ENCODE measurements at regions not wholly inside any gene's neighbourhood (a gene's known extent, or its start where the extent isn't known, plus 50 kb on each side); places are given as distances from the start of the nearest gene placed in this dataset.

- Histone ChIP-seq H3K4me1 (ENCODE audit: low read length) (peaks cover 42% of the 10 kb centered on the region), H3K4me3 (ENCODE audit: low read length) (no peak overlapping the region), H3K9ac (ENCODE audit: low read length) (no peak overlapping the region), H3K79me2 (ENCODE audit: low read length) (no peaks in the 10 kb centered on the region), H3K27me3 (ENCODE audit: low read depth, low read length) (no peaks in the 10 kb centered on the region), H3K9me3 (ENCODE audit: insufficient read depth, low read length) (no peaks in the 10 kb centered on the region), H2AFZ (ENCODE audit: low read depth, low read length) (no peak overlapping the region), H3K4me2 (ENCODE audit: low read length) (no peak overlapping the region), H3K36me3 (replicated peaks; ENCODE audit: low read depth, low read length) (no peaks in the 10 kb centered on the region), H4K20me1 (ENCODE audit: insufficient read depth, low read length) (no peaks in the 10 kb centered on the region), H3K27ac (ENCODE audit: low read length) (no peak overlapping the region)
- TF ChIP-seq CTCF (IDR thresholded peaks at IDR 0.05; ENCODE audit: low read depth, low read length): no peak
- no peak for TF ChIP-seq EZH2phosphoT487 (IDR thresholded peaks at IDR 0.05; ENCODE audit: low read depth)
These were observed 262.7 kb downstream of the ETS1 start for GRCh38 chr11:128324531-128325141.

DNA sequence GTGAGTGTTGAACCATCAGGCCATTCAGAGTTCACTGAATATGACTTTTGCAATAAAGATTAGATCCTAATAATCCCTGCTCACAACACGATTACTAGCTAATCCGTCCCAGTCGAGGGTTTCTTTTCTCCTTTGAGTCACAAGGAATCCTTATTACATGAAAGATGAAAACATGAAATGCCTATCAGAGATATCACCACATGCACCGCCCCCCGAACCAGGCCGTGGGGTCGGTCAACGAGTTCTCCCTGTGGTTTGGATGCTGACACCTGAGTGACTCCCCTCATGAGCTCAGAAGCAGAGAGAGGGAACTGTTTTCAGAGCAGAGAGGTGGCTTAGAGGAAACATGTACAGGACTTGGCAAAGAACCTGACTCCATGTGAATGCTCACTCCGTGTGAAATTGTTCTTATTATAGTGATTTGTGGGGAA, 263.3 kb downstream of the ETS1 start:
- H3K36me3 ChIP-seq (replicated peaks; ENCODE audit: low read depth, low read length): no peaks in the 10 kb centered on the region
- no peaks in the 10 kb centered on the region for H3K9me3 ChIP-seq (ENCODE audit: insufficient read depth, low read length)
- H3K27ac ChIP-seq (ENCODE audit: low read length): no peak overlapping the region
- H3K4me2 ChIP-seq (ENCODE audit: low read length): no peak overlapping the region
- no peaks in the 10 kb centered on the region for H3K79me2 ChIP-seq (ENCODE audit: low read length)
- no peak for TF ChIP-seq CTCF (IDR thresholded peaks at IDR 0.05; ENCODE audit: low read depth, low read length)
- TF ChIP-seq EZH2phosphoT487 (IDR thresholded peaks at IDR 0.05; ENCODE audit: low read depth): no peak
- no peak overlapping the region; the same call in 1 of the 2 replicates for H2AFZ ChIP-seq (ENCODE audit: low read depth, low read length)
- no peaks in the 10 kb centered on the region for H3K27me3 ChIP-seq (ENCODE audit: low read depth, low read length)
- H4K20me1 ChIP-seq (ENCODE audit: insufficient read depth, low read length): no peaks in the 10 kb centered on the region
- no peak overlapping the region for H3K4me3 ChIP-seq (ENCODE audit: low read length)
- H3K9ac ChIP-seq (ENCODE audit: low read length): no peak overlapping the region
- peaks cover 47% of the 10 kb centered on the region for H3K4me1 ChIP-seq (ENCODE audit: low read length)

- peaks cover 54% of the 10 kb centered on the region for H3K4me1 ChIP-seq (ENCODE audit: low read length)
- no peaks in the 10 kb centered on the region for H3K36me3 ChIP-seq (replicated peaks; ENCODE audit: low read depth, low read length)
- H3K9ac ChIP-seq (ENCODE audit: low read length): no peak overlapping the region
- H3K4me2 ChIP-seq (ENCODE audit: low read length): no peak overlapping the region
- H4K20me1 ChIP-seq (ENCODE audit: insufficient read depth, low read length): no peaks in the 10 kb centered on the region
- no peak overlapping the region for H3K27ac ChIP-seq (ENCODE audit: low read length)
- H3K9me3 ChIP-seq (ENCODE audit: insufficient read depth, low read length): no peaks in the 10 kb centered on the region
- TF ChIP-seq EZH2phosphoT487 (IDR thresholded peaks at IDR 0.05; ENCODE audit: low read depth) (no peak), CTCF (IDR thresholded peaks at IDR 0.05; ENCODE audit: low read depth, low read length) (peak; percentile 67)
- H3K79me2 ChIP-seq (ENCODE audit: low read length): no peaks in the 10 kb centered on the region
- H2AFZ ChIP-seq (ENCODE audit: low read depth, low read length): no peak overlapping the region
- H3K27me3 ChIP-seq (ENCODE audit: low read depth, low read length): no peaks in the 10 kb centered on the region
- H3K4me3 ChIP-seq (ENCODE audit: low read length): no peak overlapping the region
These were observed 264.0 kb downstream of the ETS1 start for GRCh38 chr11:128323381-128323780.

- Histone ChIP-seq H3K79me2 (ENCODE audit: low read length) (no peaks in the 10 kb centered on the region), H4K20me1 (ENCODE audit: insufficient read depth, low read length) (no peaks in the 10 kb centered on the region), H3K9ac (ENCODE audit: low read length) (no peak overlapping the region), H3K9me3 (ENCODE audit: insufficient read depth, low read length) (peaks cover 3% of the 10 kb centered on the region; the same call in 1 of the 2 replicates), H3K4me1 (ENCODE audit: low read length) (peaks cover 46% of the 10 kb centered on the region), H3K4me3 (ENCODE audit: low read length) (peak overlapping the region; percentile 8), H2AFZ (ENCODE audit: low read depth, low read length) (no peak overlapping the region), H3K36me3 (replicated peaks; ENCODE audit: low read depth, low read length) (peaks cover 6% of the 10 kb centered on the region), H3K4me2 (ENCODE audit: low read length) (peak overlapping the region; percentile 75), H3K27me3 (ENCODE audit: low read depth, low read length) (no peaks in the 10 kb centered on the region), H3K27ac (ENCODE audit: low read length) (no peak overlapping the region)
- no peak for TF ChIP-seq EZH2phosphoT487 (IDR thresholded peaks at IDR 0.05; ENCODE audit: low read depth)
- TF ChIP-seq CTCF (IDR thresholded peaks at IDR 0.05; ENCODE audit: low read depth, low read length): no peak
These were observed 268.4 kb downstream of the ETS1 start for GRCh38 chr11:128318856-128319474.

Measured in OCI-LY3 (cell line).